ENCODE measurements at regions not wholly inside any gene's neighbourhood (a gene's known extent, or its start where the extent isn't known, plus 50 kb on each side); places are given as distances from the start of the nearest gene placed in this dataset.

GRCh38 chr10:33657913-33658312 is 323.4 kb upstream of the NRP1 start:
- intact Hi-C loops (cut with DNase I, micrococcal nuclease) = no loop called here
- no peaks in the 10 kb centered on the region for H3K9me3 ChIP-seq
- H3K36me3 ChIP-seq (ENCODE audit: low read depth) = no peaks in the 10 kb centered on the region
- DNase-seq (no peak), ATAC-seq (no peak)
- H3K4me1 ChIP-seq (ENCODE audit: low read depth) = no peaks in the 10 kb centered on the region
- no peak for TF ChIP-seq CTCF (IDR thresholded peaks at IDR 0.05)
- no peak overlapping the region for H3K4me3 ChIP-seq

GRCh38 chr10:33657154-33657908 is 322.9 kb upstream of the NRP1 start:
- ATAC-seq (no peak), DNase-seq (no peak)
- Histone ChIP-seq H3K4me3 (no peak overlapping the region), H3K4me1 (ENCODE audit: low read depth) (no peaks in the 10 kb centered on the region), H3K9me3 (no peaks in the 10 kb centered on the region), H3K36me3 (ENCODE audit: low read depth) (no peaks in the 10 kb centered on the region)
- TF ChIP-seq CTCF (IDR thresholded peaks at IDR 0.05) = no peak
- intact Hi-C loops (cut with DNase I, micrococcal nuclease) = no loop called here

- no peaks in the 10 kb centered on the region for H3K9me3 ChIP-seq
- H3K36me3 ChIP-seq (ENCODE audit: low read depth) = no peaks in the 10 kb centered on the region
- ATAC-seq (no peak), DNase-seq (no peak)
- intact Hi-C loops (cut with DNase I, micrococcal nuclease) = no loop called here
- no peak for TF ChIP-seq CTCF (IDR thresholded peaks at IDR 0.05)
- H3K4me3 ChIP-seq = no peak overlapping the region
- H3K4me1 ChIP-seq (ENCODE audit: low read depth) = no peaks in the 10 kb centered on the region
Measured at GRCh38 chr10:33655921-33656320, 321.5 kb upstream of the NRP1 start.

GRCh38 chr10:33655165-33655815 is 320.8 kb upstream of the NRP1 start:
- no peak for TF ChIP-seq CTCF (IDR thresholded peaks at IDR 0.05)
- H3K9me3 ChIP-seq = no peaks in the 10 kb centered on the region
- ATAC-seq (no peak), DNase-seq (no peak)
- H3K36me3 ChIP-seq (ENCODE audit: low read depth) = no peaks in the 10 kb centered on the region
- intact Hi-C loops (cut with DNase I, micrococcal nuclease) = no loop called here
- H3K4me3 ChIP-seq = no peak overlapping the region
- no peaks in the 10 kb centered on the region for H3K4me1 ChIP-seq (ENCODE audit: low read depth)

- H3K4me3 ChIP-seq = no peak overlapping the region
- no peaks in the 10 kb centered on the region for H3K36me3 ChIP-seq (ENCODE audit: low read depth)
- intact Hi-C loops (cut with DNase I, micrococcal nuclease) = no loop called here
- H3K4me1 ChIP-seq (ENCODE audit: low read depth) = no peaks in the 10 kb centered on the region
- TF ChIP-seq CTCF (IDR thresholded peaks at IDR 0.05) = no peak
- ATAC-seq (no peak), DNase-seq (no peak)
- H3K9me3 ChIP-seq = no peaks in the 10 kb centered on the region
Measured at GRCh38 chr10:33653584-33654367, 319.3 kb upstream of the NRP1 start.

All from mucosa of descending colon (tissue), 3 donors.